HuH-7.5 (cell line): ENCODE measurements at regions not wholly inside any gene's neighbourhood (a gene's known extent, or its start where the extent isn't known, plus 50 kb on each side); places are given as distances from the start of the nearest gene placed in this dataset.
"Not testable (repeated sequence)": the region's sequence is repeated elsewhere in the genome, so short reads cannot be mapped to it uniquely, and the experiment has no call there.

Experiments used
- DNase-seq: peaks from one replicate; pipeline ENCODE4 v3.0.0; 2011; ENCODE audit warnings: low spot score

- no peak for DNase-seq
Measured at GRCh38 chr5:57745029-57745428, 262.4 kb upstream of the ACTBL2 start.

GRCh38 chr5:57741336-57741735 lies 258.7 kb upstream of the ACTBL2 start:
- no peak for DNase-seq

GRCh38 chr5:57738787-57739186 lies 256.2 kb upstream of the ACTBL2 start:
- DNase-seq, result no peak

- no peak for DNase-seq
Measured at GRCh38 chr5:57738301-57738700, 255.7 kb upstream of the ACTBL2 start.

GRCh38 chr5:57736716-57737115 lies 254.1 kb upstream of the ACTBL2 start:
- DNase-seq, result no peak

GRCh38 chr5:57735279-57736153 lies 252.9 kb upstream of the ACTBL2 start:
- not testable (repeated sequence) for DNase-seq

GRCh38 chr5:57734296-57734695 lies 251.7 kb upstream of the ACTBL2 start:
- no peak for DNase-seq

GRCh38 chr5:57727591-57727990 lies 245.0 kb upstream of the ACTBL2 start:
- DNase-seq, result no peak

- no peak for DNase-seq
Measured at GRCh38 chr5:57725658-57726504, 243.3 kb upstream of the ACTBL2 start.

- no peak for DNase-seq
Measured at GRCh38 chr5:57724836-57725235, 242.2 kb upstream of the ACTBL2 start.

- DNase-seq, result no peak
Measured at GRCh38 chr5:57721226-57721625, 238.6 kb upstream of the ACTBL2 start.

GRCh38 chr5:57720656-57721055 lies 238.0 kb upstream of the ACTBL2 start:
- no peak for DNase-seq

GRCh38 chr5:57719216-57719615 lies 236.6 kb upstream of the ACTBL2 start:
- no peak for DNase-seq

- DNase-seq, result no peak
Measured at GRCh38 chr5:57718155-57718554, 235.5 kb upstream of the ACTBL2 start.

GRCh38 chr5:57717555-57717954 lies 234.9 kb upstream of the ACTBL2 start:
- DNase-seq, result no peak

GRCh38 chr5:57716661-57717060 lies 234.1 kb upstream of the ACTBL2 start:
- no peak for DNase-seq

- no peak for DNase-seq
Measured at GRCh38 chr5:57715296-57715695, 232.7 kb upstream of the ACTBL2 start.

- DNase-seq, result not testable (repeated sequence)
Measured at GRCh38 chr5:57713535-57713934, 230.9 kb upstream of the ACTBL2 start.

GRCh38 chr5:57711946-57712345 lies 229.3 kb upstream of the ACTBL2 start:
- DNase-seq, result no peak

GRCh38 chr5:57711471-57711870 lies 228.9 kb upstream of the ACTBL2 start:
- no peak for DNase-seq

- DNase-seq, result no peak
Measured at GRCh38 chr5:57710126-57710525, 227.5 kb upstream of the ACTBL2 start.

GRCh38 chr5:57705769-57706168 lies 223.2 kb upstream of the ACTBL2 start:
- DNase-seq, result no peak

- DNase-seq, result no peak
Measured at GRCh38 chr5:57703721-57704120, 221.1 kb upstream of the ACTBL2 start.
